ENCODE measurements at regions not wholly inside any gene's neighbourhood (a gene's known extent, or its start where the extent isn't known, plus 50 kb on each side); places are given as distances from the start of the nearest gene placed in this dataset.

GRCh38 chr18:70500748-70501147 lies 211.9 kb downstream of the SOCS6 start:
- Histone ChIP-seq H3K27ac (ENCODE audit: insufficient read depth in 1 of 2, low read depth in 1 of 2, low read length in 2 of 2, poor library complexity in 1 of 2, severe bottlenecking in 2 of 2) (no peak overlapping the region), H3K36me3 (ENCODE audit: control insufficient read depth in 4 of 4, insufficient read depth in 4 of 4, low read length in 3 of 4) (no peaks in the 10 kb centered on the region), H3K9me3 (ENCODE audit: control extremely low read depth in 1 of 5, control insufficient read depth in 4 of 5, insufficient read depth in 2 of 5, low read depth in 1 of 5, low read length in 4 of 5) (no peaks in the 10 kb centered on the region), H3K27me3 (replicated peaks in 2 of 5; ENCODE audit: control insufficient read depth in 4 of 5, insufficient read depth in 5 of 5, low read length in 4 of 5) (no peaks in the 10 kb centered on the region), H3K4me1 (ENCODE audit: control extremely low read depth in 1 of 4, control insufficient read depth in 4 of 4, insufficient read depth in 4 of 4, low read length in 3 of 4) (no peaks in the 10 kb centered on the region), H3K4me3 (ENCODE audit: control insufficient read depth in 1 of 7, extremely low read depth in 1 of 7, insufficient read depth in 4 of 7, low read depth in 2 of 7, low read length in 6 of 7) (no peak overlapping the region)
- ChIA-PET POLR2A (no interaction called here), CTCF (interaction anchor here (1.6 to 3.1 kb wide), 2 partner anchors 10 to 15 kb away, joined by 3 to 17 read pairs; no protein-coding TSS in a partner anchor)
- no peak for DNase-seq
- WGBS (ENCODE audit: insufficient coverage) = no CpG with 5 or more reads among the region's 2 CpGs

GRCh38 chr18:70499218-70499691 lies 210.4 kb downstream of the SOCS6 start:
- Histone ChIP-seq H3K27ac (ENCODE audit: insufficient read depth in 1 of 2, low read depth in 1 of 2, low read length in 2 of 2, poor library complexity in 1 of 2, severe bottlenecking in 2 of 2) (no peak overlapping the region), H3K4me3 (ENCODE audit: control insufficient read depth in 1 of 7, extremely low read depth in 1 of 7, insufficient read depth in 4 of 7, low read depth in 2 of 7, low read length in 6 of 7) (no peak overlapping the region), H3K4me1 (ENCODE audit: control extremely low read depth in 1 of 4, control insufficient read depth in 4 of 4, insufficient read depth in 4 of 4, low read length in 3 of 4) (no peaks in the 10 kb centered on the region), H3K9me3 (ENCODE audit: control extremely low read depth in 1 of 5, control insufficient read depth in 4 of 5, insufficient read depth in 2 of 5, low read depth in 1 of 5, low read length in 4 of 5) (no peaks in the 10 kb centered on the region), H3K27me3 (replicated peaks in 2 of 5; ENCODE audit: control insufficient read depth in 4 of 5, insufficient read depth in 5 of 5, low read length in 4 of 5) (no peaks in the 10 kb centered on the region), H3K36me3 (ENCODE audit: control insufficient read depth in 4 of 4, insufficient read depth in 4 of 4, low read length in 3 of 4) (no peaks in the 10 kb centered on the region)
- POLR2A ChIA-PET = no interaction called here
- peak; percentile 17 to 38 (median 28) for DNase-seq
- CTCF ChIA-PET = interaction anchor here (1.1 to 3.1 kb wide), 4 partner anchors 9 to 21 kb away, joined by 3 to 17 read pairs (median 3); no protein-coding TSS in a partner anchor
- 96% methylated on average over 29 of the region's 31 CpGs for WGBS (ENCODE audit: insufficient coverage)

- H3K27ac ChIP-seq (ENCODE audit: insufficient read depth in 1 of 2, low read depth in 1 of 2, low read length in 2 of 2, poor library complexity in 1 of 2, severe bottlenecking in 2 of 2) = no peak overlapping the region
- no peaks in the 10 kb centered on the region for H3K4me1 ChIP-seq (ENCODE audit: control extremely low read depth in 1 of 4, control insufficient read depth in 4 of 4, insufficient read depth in 4 of 4, low read length in 3 of 4)
- WGBS (ENCODE audit: insufficient coverage) = 92% methylated on average over 6 of the region's 8 CpGs
- no peaks in the 10 kb centered on the region for H3K36me3 ChIP-seq (ENCODE audit: control insufficient read depth in 4 of 4, insufficient read depth in 4 of 4, low read length in 3 of 4)
- no peaks in the 10 kb centered on the region for H3K9me3 ChIP-seq (ENCODE audit: control extremely low read depth in 1 of 5, control insufficient read depth in 4 of 5, insufficient read depth in 2 of 5, low read depth in 1 of 5, low read length in 4 of 5)
- no peak overlapping the region for H3K4me3 ChIP-seq (ENCODE audit: control insufficient read depth in 1 of 7, extremely low read depth in 1 of 7, insufficient read depth in 4 of 7, low read depth in 2 of 7, low read length in 6 of 7)
- POLR2A ChIA-PET = no interaction called here
- DNase-seq = no peak
- CTCF ChIA-PET = interaction anchor here (0.6 to 1.5 kb wide), 3 partner anchors 10 to 325 kb away, joined by 3 to 5 read pairs (median 3); no protein-coding TSS in a partner anchor
- H3K27me3 ChIP-seq (replicated peaks in 2 of 5; ENCODE audit: control insufficient read depth in 4 of 5, insufficient read depth in 5 of 5, low read length in 4 of 5) = no peaks in the 10 kb centered on the region
These were observed 207.8 kb downstream of the SOCS6 start for GRCh38 chr18:70496353-70497294.

- no peak overlapping the region for H3K27ac ChIP-seq (ENCODE audit: insufficient read depth in 1 of 2, low read depth in 1 of 2, low read length in 2 of 2, poor library complexity in 1 of 2, severe bottlenecking in 2 of 2)
- CTCF ChIA-PET = interaction anchor here (0.7 to 1.5 kb wide), 3 partner anchors 8 to 1635 kb away, joined by 3 to 5 read pairs (median 3); no protein-coding TSS in a partner anchor
These were observed 205.7 kb downstream of the SOCS6 start for GRCh38 chr18:70494524-70494923.

GRCh38 chr18:70493461-70493860 lies 204.6 kb downstream of the SOCS6 start:
- Histone ChIP-seq H3K27me3 (replicated peaks in 2 of 5; ENCODE audit: control insufficient read depth in 4 of 5, insufficient read depth in 5 of 5, low read length in 4 of 5) (no peaks in the 10 kb centered on the region), H3K9me3 (ENCODE audit: control extremely low read depth in 1 of 5, control insufficient read depth in 4 of 5, insufficient read depth in 2 of 5, low read depth in 1 of 5, low read length in 4 of 5) (no peaks in the 10 kb centered on the region), H3K4me3 (ENCODE audit: control insufficient read depth in 1 of 7, extremely low read depth in 1 of 7, insufficient read depth in 4 of 7, low read depth in 2 of 7, low read length in 6 of 7) (no peak overlapping the region), H3K27ac (ENCODE audit: insufficient read depth in 1 of 2, low read depth in 1 of 2, low read length in 2 of 2, poor library complexity in 1 of 2, severe bottlenecking in 2 of 2) (no peak overlapping the region), H3K4me1 (ENCODE audit: control extremely low read depth in 1 of 4, control insufficient read depth in 4 of 4, insufficient read depth in 4 of 4, low read length in 3 of 4) (peaks cover 0 to 5% (median 0%) of the 10 kb centered on the region in 4 experiments), H3K36me3 (ENCODE audit: control insufficient read depth in 4 of 4, insufficient read depth in 4 of 4, low read length in 3 of 4) (no peaks in the 10 kb centered on the region)
- POLR2A ChIA-PET = no interaction called here
- no peak for DNase-seq
- 96% methylated on average over 8 of the region's 9 CpGs for WGBS (ENCODE audit: insufficient coverage)
- CTCF ChIA-PET = interaction anchor here (1.1 kb wide), 1 partner anchor 110 kb away, joined by 3 read pairs; no protein-coding TSS in a partner anchor

More at GRCh38 chr18:70494524-70494923, 205.7 kb downstream of the SOCS6 start:
- peaks cover 0 to 5% (median 0%) of the 10 kb centered on the region in 4 experiments for H3K4me1 ChIP-seq (ENCODE audit: control extremely low read depth in 1 of 4, control insufficient read depth in 4 of 4, insufficient read depth in 4 of 4, low read length in 3 of 4)
- no peaks in the 10 kb centered on the region for H3K27me3 ChIP-seq (replicated peaks in 2 of 5; ENCODE audit: control insufficient read depth in 4 of 5, insufficient read depth in 5 of 5, low read length in 4 of 5)
- POLR2A ChIA-PET = no interaction called here
- H3K9me3 ChIP-seq (ENCODE audit: control extremely low read depth in 1 of 5, control insufficient read depth in 4 of 5, insufficient read depth in 2 of 5, low read depth in 1 of 5, low read length in 4 of 5) = no peaks in the 10 kb centered on the region
- 100% methylated on average over 2 of the region's 2 CpGs for WGBS (ENCODE audit: insufficient coverage)
- no peak overlapping the region for H3K4me3 ChIP-seq (ENCODE audit: control insufficient read depth in 1 of 7, extremely low read depth in 1 of 7, insufficient read depth in 4 of 7, low read depth in 2 of 7, low read length in 6 of 7)
- H3K36me3 ChIP-seq (ENCODE audit: control insufficient read depth in 4 of 4, insufficient read depth in 4 of 4, low read length in 3 of 4) = no peaks in the 10 kb centered on the region
- DNase-seq = no peak

GRCh38 chr18:70491734-70492348 lies 203.0 kb downstream of the SOCS6 start:
- Histone ChIP-seq H3K4me1 (ENCODE audit: control extremely low read depth in 1 of 4, control insufficient read depth in 4 of 4, insufficient read depth in 4 of 4, low read length in 3 of 4) (peaks cover 0 to 5% (median 0%) of the 10 kb centered on the region in 4 experiments), H3K36me3 (ENCODE audit: control insufficient read depth in 4 of 4, insufficient read depth in 4 of 4, low read length in 3 of 4) (no peaks in the 10 kb centered on the region), H3K27me3 (replicated peaks in 2 of 5; ENCODE audit: control insufficient read depth in 4 of 5, insufficient read depth in 5 of 5, low read length in 4 of 5) (no peaks in the 10 kb centered on the region), H3K4me3 (ENCODE audit: control insufficient read depth in 1 of 7, extremely low read depth in 1 of 7, insufficient read depth in 4 of 7, low read depth in 2 of 7, low read length in 6 of 7) (no peak overlapping the region), H3K9me3 (ENCODE audit: control extremely low read depth in 1 of 5, control insufficient read depth in 4 of 5, insufficient read depth in 2 of 5, low read depth in 1 of 5, low read length in 4 of 5) (no peaks in the 10 kb centered on the region), H3K27ac (ENCODE audit: insufficient read depth in 1 of 2, low read depth in 1 of 2, low read length in 2 of 2, poor library complexity in 1 of 2, severe bottlenecking in 2 of 2) (no peak overlapping the region)
- ChIA-PET CTCF (interaction anchor here (0.6 to 3.0 kb wide), 19 partner anchors 8 to 402 kb away, joined by 3 to 17 read pairs (median 3); no protein-coding TSS in a partner anchor), POLR2A (no interaction called here)
- peak; percentile 35 to 55 (median 43) for DNase-seq
- 90% methylated on average over 2 of the region's 4 CpGs for WGBS (ENCODE audit: insufficient coverage)
